DMS79 (cell line): ENCODE measurements at regions not wholly inside any gene's neighbourhood (a gene's known extent, or its start where the extent isn't known, plus 50 kb on each side); places are given as distances from the start of the nearest gene placed in this dataset.

Experiments used
- DNase-seq: peaks from one replicate; lab custom pipeline; 2025; lab: John Stamatoyannopoulos, UW

DNA sequence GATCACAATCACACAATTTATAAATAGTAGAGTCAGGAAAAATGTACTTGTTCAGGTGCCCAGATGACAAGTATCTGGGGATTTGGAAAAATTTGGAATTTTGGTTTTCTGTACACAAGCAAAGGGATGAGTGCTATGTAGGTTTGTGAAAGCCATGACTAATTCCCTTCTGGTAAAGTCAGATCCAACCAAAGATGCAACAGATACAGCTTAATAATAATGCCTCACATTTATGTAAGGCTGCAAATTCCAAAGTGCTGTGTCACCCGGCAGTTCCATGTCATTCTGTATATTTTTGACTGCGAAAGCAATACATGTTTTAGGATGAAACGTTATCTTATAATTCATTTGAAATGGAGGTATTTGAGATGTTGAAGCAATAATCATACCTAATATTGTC is 102.7 kb upstream of the AGBL1 start:
- DNase-seq = no peak

- no peak for DNase-seq
These were observed 102.1 kb upstream of the AGBL1 start for GRCh38 chr15:85977586-85977985.

DNA sequence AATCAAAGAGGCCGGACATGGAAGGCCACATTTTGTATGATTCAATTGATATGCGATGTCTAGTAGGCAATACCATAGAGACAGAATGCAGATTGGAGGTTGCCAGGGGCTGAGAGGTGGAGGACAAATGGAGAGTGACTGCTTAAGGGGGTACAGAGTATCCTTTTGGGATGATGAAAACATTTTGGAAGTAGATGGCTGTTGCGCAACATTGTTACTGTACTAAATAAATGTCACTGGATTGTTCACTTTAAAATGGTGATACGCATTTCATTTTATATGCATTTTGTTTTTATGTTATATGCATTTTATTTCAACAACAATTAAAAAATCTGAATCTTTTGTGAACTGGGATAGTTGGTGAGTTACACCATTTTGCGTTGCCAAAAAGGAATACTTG is 99.7 kb upstream of the AGBL1 start:
- no peak for DNase-seq

DNA sequence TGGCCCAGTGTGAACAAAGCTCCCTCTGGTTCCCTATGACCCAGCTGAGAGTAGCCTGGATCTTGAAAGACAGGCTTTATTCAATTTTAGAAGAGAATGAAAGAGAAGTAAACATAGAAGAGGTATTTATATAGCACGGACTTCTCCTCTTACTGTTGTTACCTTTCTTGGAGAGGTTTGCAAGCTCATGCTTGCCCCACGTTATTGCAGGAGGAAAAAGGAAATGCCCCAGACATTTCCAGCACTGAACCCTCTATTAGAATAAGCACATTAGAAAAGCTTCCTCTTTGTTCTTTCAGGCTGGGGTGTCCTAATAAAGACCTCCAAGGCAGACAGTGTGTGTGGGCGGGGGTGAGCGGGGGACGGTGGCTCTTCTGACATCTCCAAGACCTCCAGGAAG is 98.7 kb upstream of the AGBL1 start:
- DNase-seq = no peak

- DNase-seq = no peak
These were observed 95.4 kb upstream of the AGBL1 start for GRCh38 chr15:85984241-85984640.

DNA sequence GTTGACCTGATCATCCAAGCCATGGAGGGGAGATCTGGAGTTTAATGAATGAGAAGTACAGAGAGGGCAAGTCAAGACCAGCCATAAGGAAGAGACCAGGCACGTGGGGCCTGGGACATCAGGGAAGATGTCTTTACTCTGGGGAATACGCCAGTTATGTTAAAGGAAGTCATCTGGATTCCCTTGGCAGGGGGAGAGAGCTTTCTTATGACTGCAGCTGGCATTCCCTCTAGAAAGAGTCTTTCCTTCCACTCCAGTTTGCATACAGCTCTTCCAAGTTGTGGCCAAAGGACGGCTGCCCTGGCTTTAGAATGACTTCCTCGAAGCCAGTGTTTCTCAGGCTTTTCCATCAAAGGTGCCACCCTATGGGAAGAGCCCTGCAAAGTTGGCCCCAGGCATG is 93.6 kb upstream of the AGBL1 start:
- no peak for DNase-seq

DNA sequence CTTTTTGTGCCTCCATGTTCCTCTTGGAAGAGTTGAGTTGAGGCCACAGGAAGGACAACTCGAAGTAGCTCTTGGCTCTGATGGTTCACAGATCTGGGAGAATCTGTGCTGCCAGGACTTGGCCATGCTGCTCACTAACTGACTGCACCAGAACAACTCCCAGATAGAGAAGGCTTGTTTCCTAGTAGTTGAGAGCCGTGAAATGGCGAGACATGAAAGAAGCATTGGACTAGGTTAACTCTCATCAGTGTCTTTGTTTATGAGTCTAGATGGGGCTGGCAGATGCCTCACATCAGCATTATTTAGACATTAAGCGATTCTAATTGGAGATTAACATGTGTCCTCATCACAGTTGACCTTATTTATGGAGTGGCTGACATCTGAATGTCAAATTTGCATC is 92.9 kb upstream of the AGBL1 start:
- no peak for DNase-seq

- DNase-seq = no peak
These were observed 90.9 kb upstream of the AGBL1 start for GRCh38 chr15:85988741-85989140.

DNA sequence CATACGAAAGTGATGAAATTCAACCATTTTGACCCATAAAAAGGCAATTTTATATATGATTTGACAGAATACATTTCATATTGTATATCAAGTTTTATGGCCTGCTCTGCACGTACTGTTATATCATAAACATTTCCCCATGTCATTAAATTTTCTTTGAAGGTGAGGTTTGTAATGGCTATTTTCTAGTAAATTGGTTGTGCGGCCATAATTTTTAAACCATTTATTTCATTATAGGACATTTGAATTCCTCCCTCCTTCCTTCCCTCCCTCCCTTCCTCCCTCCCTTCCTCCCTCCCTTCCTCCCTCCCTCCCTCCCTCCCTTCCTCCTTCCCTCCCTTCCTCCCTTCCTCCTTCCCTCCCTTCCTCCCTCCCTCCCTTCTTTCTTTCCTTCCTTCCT is 87.4 kb upstream of the AGBL1 start:
- no peak for DNase-seq

- DNase-seq = no peak
These were observed 86.6 kb upstream of the AGBL1 start for GRCh38 chr15:85993116-85993515.

DNA sequence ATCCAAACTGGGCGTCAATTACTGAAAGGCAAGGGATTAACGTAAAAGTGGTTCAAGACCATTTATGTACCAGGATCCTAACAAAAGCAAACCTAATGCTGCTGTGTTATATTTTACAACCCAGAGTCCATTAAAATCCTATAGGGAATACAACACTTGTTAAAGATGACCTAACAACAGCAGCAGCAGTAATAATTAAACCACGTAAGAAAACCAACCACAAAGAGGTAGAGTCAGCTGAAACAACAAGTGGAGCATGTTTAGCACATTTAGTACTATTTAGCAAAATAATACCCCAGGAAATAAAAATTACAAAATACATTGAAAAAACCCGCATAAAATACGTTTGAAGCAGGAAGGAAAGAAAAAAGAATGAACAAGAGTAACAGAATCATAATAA is 82.1 kb upstream of the AGBL1 start:
- DNase-seq = no peak

DNA sequence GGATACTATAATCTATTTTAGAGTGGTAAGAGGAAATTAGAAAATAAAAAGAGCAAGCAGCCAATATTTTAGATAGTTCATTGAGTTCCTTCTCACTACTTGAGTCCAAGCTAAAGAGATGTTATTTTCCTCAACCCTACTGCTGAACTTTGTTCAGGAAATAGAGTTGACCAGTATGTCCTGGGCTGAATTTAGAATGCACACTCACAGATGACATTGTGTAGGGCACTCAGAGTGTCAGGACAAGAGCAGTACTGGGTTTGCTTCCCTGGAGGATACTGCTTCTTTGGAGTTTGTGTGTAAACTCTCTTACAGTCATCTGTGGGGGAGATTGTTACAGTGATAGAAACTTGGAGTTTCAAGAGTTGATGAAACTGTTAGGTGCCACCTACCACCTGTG is 80.0 kb upstream of the AGBL1 start:
- no peak for DNase-seq

- DNase-seq = no peak
These were observed 78.5 kb upstream of the AGBL1 start for GRCh38 chr15:86001200-86001599.

DNA sequence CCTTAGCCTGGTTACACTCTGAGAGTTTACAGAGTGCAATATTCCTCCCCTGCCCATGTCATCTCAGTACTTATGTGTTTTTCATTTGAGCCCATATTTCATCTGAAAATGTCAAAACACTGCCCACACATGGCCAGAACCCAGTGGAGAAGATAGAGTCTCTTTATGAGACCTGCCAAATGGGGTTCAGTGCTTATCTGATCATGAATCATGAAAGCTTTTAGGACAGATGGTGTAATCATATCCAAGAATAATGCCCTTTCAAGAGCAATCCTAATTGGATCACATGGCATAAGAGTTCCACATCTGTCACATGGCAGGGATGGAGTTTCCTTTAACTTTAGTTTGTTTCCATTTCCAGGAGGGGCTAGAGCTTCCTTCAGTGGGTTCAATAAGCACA is 77.2 kb upstream of the AGBL1 start:
- no peak for DNase-seq

DNA sequence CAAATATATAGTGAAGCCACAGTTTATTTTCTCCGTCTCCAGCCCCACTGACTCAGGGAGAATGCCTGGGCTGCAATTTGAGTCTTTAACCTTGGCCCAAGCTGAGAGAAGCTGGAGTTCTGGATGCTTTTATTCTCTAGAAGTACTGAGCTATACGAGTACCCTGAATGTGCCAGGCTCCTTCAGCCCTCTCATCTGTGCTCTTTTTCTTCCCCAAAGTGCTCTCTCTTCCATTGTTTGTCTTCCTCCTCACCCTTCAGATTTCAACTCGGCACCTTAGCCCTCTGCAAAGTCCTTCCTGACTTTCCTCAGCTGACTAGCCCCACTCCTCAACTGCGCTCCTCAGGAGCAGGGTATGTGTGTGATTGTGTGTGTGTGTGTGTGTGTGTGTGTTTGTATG is 75.6 kb upstream of the AGBL1 start:
- DNase-seq = no peak

DNA sequence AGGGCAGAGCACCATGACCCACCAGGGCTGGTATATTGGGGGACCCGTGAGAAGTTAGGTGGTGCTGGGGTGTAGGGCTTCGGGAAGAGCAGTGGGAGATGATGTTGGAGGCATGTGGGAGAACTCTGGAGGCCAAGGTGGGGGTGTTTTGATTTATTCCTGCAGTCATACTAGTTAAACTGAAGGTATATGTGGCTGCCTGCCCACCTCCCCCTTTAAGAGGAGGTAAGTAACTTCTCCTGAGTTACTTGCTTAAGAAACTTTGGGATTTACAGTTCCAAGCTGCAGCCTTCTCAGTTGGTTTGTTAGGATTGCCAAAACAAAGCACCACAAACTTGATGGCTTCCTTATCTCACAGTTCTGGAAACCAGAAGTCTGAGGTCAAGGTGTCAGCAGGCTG is 73.1 kb upstream of the AGBL1 start:
- DNase-seq = no peak

- no peak for DNase-seq
These were observed 69.9 kb upstream of the AGBL1 start for GRCh38 chr15:86009727-86010126.

DNA sequence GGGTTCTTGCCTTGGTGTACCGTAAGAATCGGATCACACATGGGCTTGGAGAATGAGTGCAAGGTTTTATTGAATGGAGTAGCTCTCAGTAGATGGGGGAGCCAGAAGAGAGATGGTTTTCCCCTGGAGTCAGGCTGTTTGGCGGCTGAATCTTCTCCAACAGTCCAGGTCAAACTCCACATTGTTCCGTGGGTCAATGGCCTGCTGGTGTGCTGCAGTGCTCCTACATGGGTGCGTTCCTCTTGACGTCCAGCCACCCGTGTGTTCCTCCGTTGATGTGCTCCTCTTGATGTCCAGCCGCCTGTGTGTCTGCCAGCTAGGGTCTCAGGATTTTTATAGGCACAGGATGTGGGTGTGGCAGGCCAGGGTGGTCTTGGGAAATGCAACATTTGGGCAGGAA is 69.3 kb upstream of the AGBL1 start:
- DNase-seq = no peak

GRCh38 chr15:86010891-86011290 is 68.8 kb upstream of the AGBL1 start:
- no peak for DNase-seq

DNA sequence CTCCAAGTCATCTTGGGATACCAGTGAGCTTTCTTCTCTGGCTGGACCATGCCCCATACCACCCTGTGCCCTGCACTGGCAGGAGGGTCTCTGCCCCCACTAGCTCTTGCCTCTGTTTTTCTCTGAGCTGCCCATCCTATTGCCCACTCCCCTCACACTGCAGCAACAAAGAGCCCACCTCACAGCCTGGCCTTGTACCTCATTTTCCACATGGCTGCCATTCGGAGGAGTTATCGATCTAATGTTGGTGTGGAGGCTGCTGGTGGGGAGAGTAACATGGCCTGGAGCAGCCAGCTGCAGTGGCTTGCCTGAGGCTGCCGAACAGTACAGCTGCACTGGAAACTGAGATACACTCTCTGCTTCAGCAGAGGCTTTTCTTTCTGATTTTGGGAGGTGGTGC is 65.7 kb upstream of the AGBL1 start:
- no peak for DNase-seq

- DNase-seq = no peak
These were observed 62.9 kb upstream of the AGBL1 start for GRCh38 chr15:86016750-86017149.

DNA sequence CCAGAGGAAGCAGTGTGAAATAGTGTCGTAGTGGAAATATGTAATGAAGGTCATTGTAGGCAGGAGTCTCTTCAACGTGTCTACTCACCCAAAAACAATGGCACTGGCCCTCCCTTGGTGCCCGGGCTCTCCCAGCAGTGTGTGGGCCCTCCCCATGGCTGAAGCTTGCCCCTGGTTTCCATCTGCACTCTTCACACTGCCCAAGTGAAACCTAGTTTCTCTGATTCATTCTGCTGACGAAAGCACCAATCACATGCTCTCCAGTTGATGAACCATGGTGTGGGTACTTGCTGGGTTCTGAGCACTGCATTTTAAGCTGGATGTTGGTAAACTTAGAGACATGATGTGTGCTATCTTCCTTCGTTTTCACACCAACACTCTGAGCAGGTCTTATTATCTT is 61.0 kb upstream of the AGBL1 start:
- no peak for DNase-seq

GRCh38 chr15:86021281-86022264 is 58.1 kb upstream of the AGBL1 start:
- DNase-seq = no peak

DNA sequence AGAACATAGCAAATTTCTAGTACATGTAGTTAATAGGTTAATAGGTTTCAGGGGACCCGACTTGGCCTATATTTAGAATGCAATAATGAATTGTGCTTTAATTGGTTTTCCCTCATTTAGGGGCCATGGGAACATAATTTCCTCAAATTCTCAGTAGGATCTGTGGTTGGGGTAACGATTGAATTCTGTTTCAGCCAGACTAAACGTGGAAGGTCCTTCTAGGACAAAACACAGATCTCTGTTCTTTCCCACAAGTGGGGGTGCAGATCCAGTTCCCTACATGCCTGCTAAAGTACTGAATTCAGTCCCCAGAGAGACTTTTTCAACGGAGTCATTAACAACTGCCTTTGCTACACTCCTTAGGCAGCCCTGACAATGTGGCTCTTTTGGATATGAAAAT is 50.7 kb upstream of the AGBL1 start:
- DNase-seq = no peak
